Caco-2 (cell line): ENCODE measurements at regions not wholly inside any gene's neighbourhood (a gene's known extent, or its start where the extent isn't known, plus 50 kb on each side); places are given as distances from the start of the nearest gene placed in this dataset.

Experiments
- BruUV-seq: library from RNA; stranded (reverse); fragments of 400-500 nt; replicated peaks from 2 replicates; lab custom pipeline; 2021; lab: Mats Ljungman, UMichigan
- CTCF ChIA-PET: fragments of 300-600 bp; sonication (Branson Sonifier 250); formaldehyde crosslinking; loops from one replicate; lab custom pipeline; 2022; ENCODE audit warnings: antibody characterized with exemption; lab: Charles Lee
- POLR2A ChIA-PET: fragments of 300-600 bp; sonication (Branson Sonifier 250); formaldehyde crosslinking; loops from one replicate; lab custom pipeline; 2022; ENCODE audit warnings: antibody characterized with exemption; lab: Charles Lee
- DNase-seq, 2 experiments: peaks; one replicate each; pipeline versions ENCODE4 v3.0.0 to v3.0.0-alpha.2; 2020 to 2022
- H3K27me3 ChIP-seq: replicated peaks from 2 replicates; pipeline ENCODE4 v1.6.0; 2011; ENCODE audit warnings: low read length; ENCODE audit not compliant: control insufficient read depth, insufficient read depth
- H3K36me3 ChIP-seq: 2 replicates; pipeline ENCODE4 v1.5.1; 2011; ENCODE audit warnings: low read length; ENCODE audit not compliant: control insufficient read depth, insufficient read depth
- H3K4me1 ChIP-seq: fragments of 250-450 bp; sonication (Bioruptor Pico); 2 replicates; pipeline ENCODE4 v1.5.1; 2020; ENCODE audit warnings: mild to moderate bottlenecking
- H3K4me3 ChIP-seq: 2 replicates; pipeline ENCODE4 v1.5.1; 2011; ENCODE audit warnings: low read depth, mild to moderate bottlenecking, control low read depth, low read length
- H3K9me3 ChIP-seq: fragments of 250-450 bp; sonication (Bioruptor Pico); 2 replicates; pipeline ENCODE4 v1.5.1; 2020; ENCODE audit warnings: mild to moderate bottlenecking, moderate library complexity
- H3K27ac Mint-ChIP-seq: one replicate; pipeline ENCODE4 v1.8.0; 2022; ENCODE audit warnings: mixed read lengths; ENCODE audit not compliant: unreplicated experiment
- H3K27me3 Mint-ChIP-seq: one replicate; pipeline ENCODE4 v1.8.0; 2022; ENCODE audit warnings: mixed read lengths; ENCODE audit not compliant: insufficient read depth, unreplicated experiment
- H3K36me3 Mint-ChIP-seq: one replicate; pipeline ENCODE4 v1.8.0; 2022; ENCODE audit warnings: mild to moderate bottlenecking, mixed read lengths; ENCODE audit not compliant: insufficient read depth, unreplicated experiment
- H3K4me1 Mint-ChIP-seq: one replicate; pipeline ENCODE4 v1.8.0; 2022; ENCODE audit warnings: low read depth, mixed read lengths; ENCODE audit not compliant: unreplicated experiment
- H3K4me3 Mint-ChIP-seq: one replicate; pipeline ENCODE4 v1.8.0; 2022; ENCODE audit warnings: mild to moderate bottlenecking, moderate library complexity, mixed read lengths; ENCODE audit not compliant: unreplicated experiment
- H3K9me3 Mint-ChIP-seq: one replicate; pipeline ENCODE4 v1.8.0; 2022; ENCODE audit warnings: mixed read lengths; ENCODE audit not compliant: unreplicated experiment
- intact Hi-C: fragments of 100-400 bp; cut with micrococcal nuclease; formaldehyde crosslinking; loops from one replicate; pipeline ENCODE4 v1.10.0; 2022; ENCODE audit not compliant: unreplicated experiment
- TF ChIP-seq, protein P1 (sequence below), 2 experiments: fragments of 200-600 bp in 1 of 2; IDR thresholded peaks; 1 replicate in 1 of 2; 2 replicates in 1 of 2; pipeline versions ENCODE4 v1.5.1 to v1.8.0; 2011 to 2022; ENCODE audit warnings: antibody characterized with exemption in 1 of 2, control low read depth in 1 of 2, inconsistent platforms in 1 of 2, low read depth in 1 of 2, low read length in 1 of 2, mild to moderate bottlenecking in 1 of 2, moderate library complexity in 1 of 2; ENCODE audit not compliant: insufficient read depth in 1 of 2, severe bottlenecking in 1 of 2, unreplicated experiment in 1 of 2

DNA sequence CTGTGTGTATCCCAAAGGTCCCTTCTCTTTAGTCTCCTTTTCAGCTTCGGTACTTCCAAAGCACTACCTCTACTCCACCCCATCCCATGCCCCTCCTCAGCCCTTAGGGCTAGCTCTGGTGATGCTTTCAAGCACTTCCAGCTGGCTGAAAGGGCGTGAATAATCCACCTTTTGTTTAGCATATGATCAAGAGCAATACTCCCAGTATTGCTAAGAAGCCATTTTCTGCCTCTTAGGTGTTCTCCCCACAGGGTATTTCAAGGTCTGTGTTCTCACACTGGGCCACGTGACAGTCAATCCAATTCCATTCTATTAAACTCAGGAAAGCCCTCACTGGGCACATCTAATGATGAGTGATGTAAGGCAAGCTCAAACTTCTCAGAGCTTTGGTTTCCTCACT lies 298.5 kb upstream of the PROX1 start:
- H3K9me3 Mint-ChIP-seq, result no peaks in the 10 kb centered on the region
- TF ChIP-seq, protein P1, sequence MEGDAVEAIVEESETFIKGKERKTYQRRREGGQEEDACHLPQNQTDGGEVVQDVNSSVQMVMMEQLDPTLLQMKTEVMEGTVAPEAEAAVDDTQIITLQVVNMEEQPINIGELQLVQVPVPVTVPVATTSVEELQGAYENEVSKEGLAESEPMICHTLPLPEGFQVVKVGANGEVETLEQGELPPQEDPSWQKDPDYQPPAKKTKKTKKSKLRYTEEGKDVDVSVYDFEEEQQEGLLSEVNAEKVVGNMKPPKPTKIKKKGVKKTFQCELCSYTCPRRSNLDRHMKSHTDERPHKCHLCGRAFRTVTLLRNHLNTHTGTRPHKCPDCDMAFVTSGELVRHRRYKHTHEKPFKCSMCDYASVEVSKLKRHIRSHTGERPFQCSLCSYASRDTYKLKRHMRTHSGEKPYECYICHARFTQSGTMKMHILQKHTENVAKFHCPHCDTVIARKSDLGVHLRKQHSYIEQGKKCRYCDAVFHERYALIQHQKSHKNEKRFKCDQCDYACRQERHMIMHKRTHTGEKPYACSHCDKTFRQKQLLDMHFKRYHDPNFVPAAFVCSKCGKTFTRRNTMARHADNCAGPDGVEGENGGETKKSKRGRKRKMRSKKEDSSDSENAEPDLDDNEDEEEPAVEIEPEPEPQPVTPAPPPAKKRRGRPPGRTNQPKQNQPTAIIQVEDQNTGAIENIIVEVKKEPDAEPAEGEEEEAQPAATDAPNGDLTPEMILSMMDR (IDR thresholded peaks at IDR 0.05; ENCODE audit: insufficient read depth in 1 of 2, low read depth in 1 of 2, low read length in 1 of 2, severe bottlenecking in 1 of 2, unreplicated experiment in 1 of 2), result no peak
- ChIA-PET POLR2A (no interaction called here), CTCF (no interaction called here)
- H3K4me1 ChIP-seq, result no peaks in the 10 kb centered on the region
- no peaks in the 10 kb centered on the region for H3K9me3 ChIP-seq
- intact Hi-C loops, result no loop called here
- no peak overlapping the region for H3K4me3 ChIP-seq
- no peaks in the 10 kb centered on the region for H3K36me3 ChIP-seq
- H3K27ac Mint-ChIP-seq, result no peak overlapping the region
- H3K4me1 Mint-ChIP-seq, result peaks cover 11% of the 10 kb centered on the region
- H3K4me3 Mint-ChIP-seq, result no peak overlapping the region
- no peaks in the 10 kb centered on the region for H3K27me3 ChIP-seq
- no peaks in the 10 kb centered on the region for H3K27me3 Mint-ChIP-seq
- BruUV-seq, result no TSS peak
- DNase-seq, result no peak
- no peaks in the 10 kb centered on the region for H3K36me3 Mint-ChIP-seq

DNA sequence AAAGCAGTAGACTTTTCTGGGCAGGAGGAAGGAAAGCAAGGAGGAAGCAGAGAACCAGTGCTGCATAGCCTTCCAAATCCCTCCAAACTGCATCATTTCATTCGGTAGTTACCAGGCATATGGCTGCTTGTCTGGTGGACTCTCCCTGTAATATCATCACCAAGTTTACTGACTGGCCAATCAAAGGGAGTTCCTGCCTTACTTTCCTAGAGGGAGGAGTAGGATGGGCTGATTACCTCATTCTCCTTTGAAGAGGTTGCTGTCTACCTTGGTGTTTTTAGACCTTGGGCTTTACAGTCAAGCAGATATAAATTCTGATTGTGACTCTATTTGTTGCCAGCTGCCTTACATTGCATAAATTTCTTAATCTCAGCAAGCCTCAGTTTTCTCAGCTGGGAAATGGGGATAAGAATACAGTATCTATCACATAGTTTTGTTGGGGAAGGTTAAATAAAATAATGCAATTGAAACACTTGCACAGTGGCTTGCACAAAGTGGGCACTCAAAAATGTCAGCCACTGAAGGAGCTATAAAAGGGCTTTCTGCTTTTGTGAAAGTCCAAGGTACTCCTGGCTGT lies 297.3 kb upstream of the PROX1 start:
- no peak for DNase-seq
- Mint-ChIP-seq H3K27ac (no peak overlapping the region), H3K27me3 (no peaks in the 10 kb centered on the region), H3K4me1 (peaks cover 11% of the 10 kb centered on the region), H3K9me3 (no peaks in the 10 kb centered on the region), H3K36me3 (no peaks in the 10 kb centered on the region), H3K4me3 (no peak overlapping the region)
- no TSS peak for BruUV-seq
- ChIA-PET POLR2A (no interaction called here), CTCF (no interaction called here)
- Histone ChIP-seq H3K4me3 (no peak overlapping the region), H3K4me1 (no peaks in the 10 kb centered on the region), H3K27me3 (no peaks in the 10 kb centered on the region), H3K9me3 (no peaks in the 10 kb centered on the region), H3K36me3 (no peaks in the 10 kb centered on the region)
- intact Hi-C loops, result no loop called here
- TF ChIP-seq, protein P1 (IDR thresholded peaks at IDR 0.05; ENCODE audit: insufficient read depth in 1 of 2, low read depth in 1 of 2, low read length in 1 of 2, severe bottlenecking in 1 of 2, unreplicated experiment in 1 of 2), result no peak

DNA sequence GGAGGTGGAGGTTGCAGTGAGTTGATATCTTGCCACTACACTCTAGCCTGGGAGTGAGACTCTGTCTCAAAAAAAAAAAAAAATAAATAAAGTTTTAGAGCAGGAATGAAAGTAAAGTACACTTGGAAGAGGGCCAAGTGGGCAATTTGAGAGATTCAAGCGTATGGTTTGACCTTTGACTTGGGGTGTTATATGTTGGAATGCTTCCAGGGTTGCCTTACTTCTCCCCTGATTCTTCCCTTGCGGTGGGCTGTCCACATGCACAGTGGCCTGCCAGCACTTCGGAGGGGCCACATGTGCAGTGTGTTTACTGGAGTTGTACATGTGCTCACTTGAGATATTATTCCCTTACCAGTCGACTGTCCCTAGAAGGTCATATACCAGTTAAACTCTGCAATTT lies 295.5 kb upstream of the PROX1 start:
- H3K36me3 ChIP-seq, result no peaks in the 10 kb centered on the region
- intact Hi-C loops, result no loop called here
- H3K4me3 ChIP-seq, result no peak overlapping the region
- no TSS peak for BruUV-seq
- no peaks in the 10 kb centered on the region for H3K4me1 ChIP-seq
- H3K27me3 ChIP-seq, result no peaks in the 10 kb centered on the region
- CTCF ChIA-PET, result no interaction called here
- DNase-seq, result no peak
- TF ChIP-seq, protein P1 (IDR thresholded peaks at IDR 0.05; ENCODE audit: insufficient read depth in 1 of 2, low read depth in 1 of 2, low read length in 1 of 2, severe bottlenecking in 1 of 2, unreplicated experiment in 1 of 2), result no peak
- no peaks in the 10 kb centered on the region for H3K9me3 Mint-ChIP-seq
- H3K4me3 Mint-ChIP-seq, result no peak overlapping the region
- no peaks in the 10 kb centered on the region for H3K27me3 Mint-ChIP-seq
- POLR2A ChIA-PET, result no interaction called here
- peaks cover 11% of the 10 kb centered on the region for H3K4me1 Mint-ChIP-seq
- H3K36me3 Mint-ChIP-seq, result no peaks in the 10 kb centered on the region
- no peak overlapping the region for H3K27ac Mint-ChIP-seq
- no peaks in the 10 kb centered on the region for H3K9me3 ChIP-seq
